ENCODE measurements at regions not wholly inside any gene's neighbourhood (a gene's known extent, or its start where the extent isn't known, plus 50 kb on each side); places are given as distances from the start of the nearest gene placed in this dataset.

DNA sequence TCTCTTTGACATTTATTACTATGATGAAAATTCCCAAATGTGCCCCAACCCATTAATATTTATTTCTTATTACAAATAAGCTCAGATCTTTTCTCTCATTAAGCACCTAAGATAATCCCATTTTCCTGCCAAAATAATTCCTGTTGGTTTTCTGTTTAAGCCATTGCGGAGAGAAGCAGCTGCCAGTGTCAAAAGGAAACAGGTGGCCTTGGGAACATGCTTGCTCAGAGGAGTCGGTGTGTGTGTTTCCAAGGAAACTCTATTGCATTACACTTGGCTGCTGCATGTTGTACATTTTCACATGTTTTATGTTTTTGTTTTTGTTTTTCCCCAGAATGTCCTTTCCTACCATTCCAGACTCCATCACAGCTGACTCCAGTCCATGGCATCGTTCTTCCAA lies 56.4 kb downstream of the CD24 start:
- H3K79me2 ChIP-seq (ENCODE audit: low read depth), result no peaks in the 10 kb centered on the region
- H3F3A ChIP-seq (ENCODE audit: low read depth), result no peaks in the 10 kb centered on the region
- H3K4me3 ChIP-seq, result no peak overlapping the region
- H3K27ac ChIP-seq, result no peak overlapping the region
- Mint-ChIP-seq H3K27me3 (ENCODE audit: insufficient read depth, low read depth) (peaks cover 3% of the 10 kb centered on the region), H3K36me3 (no peaks in the 10 kb centered on the region), H3K4me3 (no peak overlapping the region), H3K27ac (no peak overlapping the region), H3K4me1 (no peaks in the 10 kb centered on the region), H3K9me3 (peaks cover 9% of the 10 kb centered on the region)
- H3K4me2 ChIP-seq, result no peak overlapping the region
- H3K9ac ChIP-seq, result no peak overlapping the region
- no peaks in the 10 kb centered on the region for H3K36me3 ChIP-seq
- DNase-seq (ENCODE audit: low spot score), result no peak
- no peaks in the 10 kb centered on the region for H4K20me1 ChIP-seq (ENCODE audit: low read depth)
- H2AFZ ChIP-seq (replicated peaks), result no peak overlapping the region
- no peaks in the 10 kb centered on the region for H3K27me3 ChIP-seq
- H3K9me3 ChIP-seq (ENCODE audit: low read depth), result no peaks in the 10 kb centered on the region
- TF ChIP-seq EZH2 (IDR thresholded peaks at IDR 0.05) (no peak), EZH2phosphoT487 (IDR thresholded peaks at IDR 0.05) (no peak)
- TF ChIP-seq, protein P1, sequence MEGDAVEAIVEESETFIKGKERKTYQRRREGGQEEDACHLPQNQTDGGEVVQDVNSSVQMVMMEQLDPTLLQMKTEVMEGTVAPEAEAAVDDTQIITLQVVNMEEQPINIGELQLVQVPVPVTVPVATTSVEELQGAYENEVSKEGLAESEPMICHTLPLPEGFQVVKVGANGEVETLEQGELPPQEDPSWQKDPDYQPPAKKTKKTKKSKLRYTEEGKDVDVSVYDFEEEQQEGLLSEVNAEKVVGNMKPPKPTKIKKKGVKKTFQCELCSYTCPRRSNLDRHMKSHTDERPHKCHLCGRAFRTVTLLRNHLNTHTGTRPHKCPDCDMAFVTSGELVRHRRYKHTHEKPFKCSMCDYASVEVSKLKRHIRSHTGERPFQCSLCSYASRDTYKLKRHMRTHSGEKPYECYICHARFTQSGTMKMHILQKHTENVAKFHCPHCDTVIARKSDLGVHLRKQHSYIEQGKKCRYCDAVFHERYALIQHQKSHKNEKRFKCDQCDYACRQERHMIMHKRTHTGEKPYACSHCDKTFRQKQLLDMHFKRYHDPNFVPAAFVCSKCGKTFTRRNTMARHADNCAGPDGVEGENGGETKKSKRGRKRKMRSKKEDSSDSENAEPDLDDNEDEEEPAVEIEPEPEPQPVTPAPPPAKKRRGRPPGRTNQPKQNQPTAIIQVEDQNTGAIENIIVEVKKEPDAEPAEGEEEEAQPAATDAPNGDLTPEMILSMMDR (IDR thresholded peaks at IDR 0.05), result no peak
- H3K4me1 ChIP-seq, result no peaks in the 10 kb centered on the region

DNA sequence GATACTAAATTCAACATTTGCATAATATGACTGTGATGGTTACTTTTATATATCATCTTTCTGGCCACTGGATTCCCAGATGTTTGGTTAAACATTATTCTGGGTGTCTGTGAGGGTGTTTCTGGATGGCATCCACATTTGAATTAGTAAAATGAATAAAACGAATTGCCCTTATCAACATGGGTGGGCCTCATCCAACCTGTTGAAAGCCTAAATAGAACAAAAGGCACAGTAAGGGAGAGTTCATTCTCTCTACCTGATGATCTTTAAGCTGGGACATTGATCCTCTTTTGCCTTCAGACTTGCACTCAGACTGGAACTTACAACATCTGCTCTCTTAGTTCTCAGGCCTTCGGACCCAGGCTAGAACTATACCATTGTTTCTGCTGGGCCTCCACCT lies 57.6 kb downstream of the CD24 start:
- H3K9me3 ChIP-seq (ENCODE audit: low read depth), result no peaks in the 10 kb centered on the region
- Mint-ChIP-seq H3K36me3 (no peaks in the 10 kb centered on the region), H3K4me1 (no peaks in the 10 kb centered on the region), H3K27me3 (ENCODE audit: insufficient read depth, low read depth) (peaks cover 3% of the 10 kb centered on the region), H3K27ac (no peak overlapping the region), H3K9me3 (peaks cover 9% of the 10 kb centered on the region), H3K4me3 (no peak overlapping the region)
- no peaks in the 10 kb centered on the region for H3K79me2 ChIP-seq (ENCODE audit: low read depth)
- no peak for DNase-seq (ENCODE audit: low spot score)
- H3K36me3 ChIP-seq, result no peaks in the 10 kb centered on the region
- H3K4me3 ChIP-seq, result no peak overlapping the region
- H3K27ac ChIP-seq, result no peak overlapping the region
- no peaks in the 10 kb centered on the region for H3F3A ChIP-seq (ENCODE audit: low read depth)
- H4K20me1 ChIP-seq (ENCODE audit: low read depth), result no peaks in the 10 kb centered on the region
- no peak overlapping the region for H3K4me2 ChIP-seq
- TF ChIP-seq, protein P1 (IDR thresholded peaks at IDR 0.05), result no peak
- TF ChIP-seq EZH2 (IDR thresholded peaks at IDR 0.05) (no peak), EZH2phosphoT487 (IDR thresholded peaks at IDR 0.05) (no peak)
- H3K27me3 ChIP-seq, result no peaks in the 10 kb centered on the region
- H2AFZ ChIP-seq (replicated peaks), result no peak overlapping the region
- H3K4me1 ChIP-seq, result no peaks in the 10 kb centered on the region
- no peak overlapping the region for H3K9ac ChIP-seq

DNA sequence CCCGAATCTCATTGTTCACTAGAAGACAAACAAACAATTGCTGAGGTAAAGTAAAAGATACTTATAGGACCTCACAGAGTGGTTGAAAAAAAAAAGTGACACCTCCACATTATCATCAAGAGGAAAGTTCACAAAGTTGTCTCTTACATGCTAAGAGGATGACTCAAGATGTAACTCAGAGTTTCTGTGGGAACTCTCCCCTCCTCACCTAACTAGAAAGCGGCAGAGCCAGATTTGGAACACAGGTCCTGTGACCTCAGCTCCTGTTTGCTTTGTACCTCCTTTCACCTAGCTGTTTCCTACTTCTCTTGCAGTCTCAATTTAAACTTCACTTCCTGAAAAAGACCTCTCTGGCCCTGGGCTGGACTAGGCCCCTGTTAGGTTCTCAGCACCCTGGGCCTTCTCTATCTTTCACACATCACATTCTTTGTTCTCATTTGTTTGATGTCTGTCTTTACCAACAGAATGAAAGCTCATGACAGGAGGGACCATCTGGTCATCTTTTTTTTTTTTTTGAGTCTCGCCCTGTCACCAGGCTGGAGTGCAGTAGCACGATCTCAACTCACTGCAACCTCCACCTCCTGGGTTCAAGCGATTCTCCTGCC lies 60.8 kb downstream of the CD24 start:
- H3K36me3 Mint-ChIP-seq, result peaks cover 2% of the 10 kb centered on the region
- no peak overlapping the region for H3K4me2 ChIP-seq
- no peak overlapping the region for H3K27ac Mint-ChIP-seq
- H3K4me3 Mint-ChIP-seq, result no peak overlapping the region
- H3K79me2 ChIP-seq (ENCODE audit: low read depth), result no peaks in the 10 kb centered on the region
- H3K27me3 ChIP-seq, result no peaks in the 10 kb centered on the region
- H3K4me1 ChIP-seq, result peaks cover 4% of the 10 kb centered on the region
- H3K9ac ChIP-seq, result no peak overlapping the region
- H3K9me3 ChIP-seq (ENCODE audit: low read depth), result no peaks in the 10 kb centered on the region
- no peaks in the 10 kb centered on the region for H4K20me1 ChIP-seq (ENCODE audit: low read depth)
- H2AFZ ChIP-seq (replicated peaks), result no peak overlapping the region
- no peak overlapping the region for H3K27ac ChIP-seq
- H3K4me1 Mint-ChIP-seq, result peaks cover 13% of the 10 kb centered on the region
- TF ChIP-seq EZH2phosphoT487 (IDR thresholded peaks at IDR 0.05) (no peak), EZH2 (IDR thresholded peaks at IDR 0.05) (no peak)
- TF ChIP-seq, protein P1 (IDR thresholded peaks at IDR 0.05), result no peak
- H3K36me3 ChIP-seq, result no peaks in the 10 kb centered on the region
- H3K9me3 Mint-ChIP-seq, result peaks cover 17% of the 10 kb centered on the region
- peaks cover 3% of the 10 kb centered on the region for H3K27me3 Mint-ChIP-seq (ENCODE audit: insufficient read depth, low read depth)
- no peak overlapping the region for H3K4me3 ChIP-seq
- no peak for DNase-seq (ENCODE audit: low spot score)
- no peaks in the 10 kb centered on the region for H3F3A ChIP-seq (ENCODE audit: low read depth)

Measured in neural progenitor cell (in vitro differentiated cells).